Esophagus (tissue), 2 donors: ENCODE measurements at regions not wholly inside any gene's neighbourhood (a gene's known extent, or its start where the extent isn't known, plus 50 kb on each side); places are given as distances from the start of the nearest gene placed in this dataset.

ENCODE experiments used
- H3K27ac ChIP-seq, 2 donors: one replicate each; pipeline ENCODE4 v1.5.1; 2013; ENCODE audit warnings: low read depth in 2 of 2, mild to moderate bottlenecking in 2 of 2, inconsistent platforms in 1 of 2, low read length in 1 of 2, moderate library complexity in 1 of 2
- H3K27me3 ChIP-seq, 2 donors: one replicate each; pipeline ENCODE4 v1.6.1; 2013; ENCODE audit warnings: low read length in 2 of 2, control low read depth in 1 of 2, mild to moderate bottlenecking in 1 of 2; ENCODE audit not compliant: insufficient read depth in 2 of 2, control insufficient read depth in 1 of 2
- H3K36me3 ChIP-seq, 2 donors: one replicate each; pipeline ENCODE4 v1.6.1; 2013; ENCODE audit warnings: low read length in 1 of 2; ENCODE audit not compliant: control insufficient read depth in 2 of 2, insufficient read depth in 2 of 2
- H3K4me1 ChIP-seq, 2 donors: one replicate each; pipeline ENCODE4 v1.6.1; 2013; ENCODE audit warnings: low read length in 1 of 2; ENCODE audit not compliant: control insufficient read depth in 2 of 2, insufficient read depth in 2 of 2
- H3K4me3 ChIP-seq, 2 donors: one replicate each; pipeline ENCODE4 v1.5.1; 2013; ENCODE audit warnings: low read length in 2 of 2, mild to moderate bottlenecking in 2 of 2, low read depth in 1 of 2, moderate library complexity in 1 of 2
- H3K9me3 ChIP-seq, 2 donors: one replicate each; pipeline ENCODE4 v1.6.1; 2013; ENCODE audit warnings: mild to moderate bottlenecking in 2 of 2, low read depth in 1 of 2, low read length in 1 of 2, moderate library complexity in 1 of 2; ENCODE audit not compliant: control insufficient read depth in 2 of 2, insufficient read depth in 1 of 2
- WGBS, 2 donors: extraction: QIAGEN DNeasy Blood & Tissue Kit; methylation state at CpG; one replicate each; pipeline ENCODE4 v1.1.7; 2013; 5-methylcytosine and 5-hydroxymethylcytosine counted together
- donor health status: healthy with polysubstance abuse.
- donor health status: Bipolar disorder and iron deficiency.

DNA sequence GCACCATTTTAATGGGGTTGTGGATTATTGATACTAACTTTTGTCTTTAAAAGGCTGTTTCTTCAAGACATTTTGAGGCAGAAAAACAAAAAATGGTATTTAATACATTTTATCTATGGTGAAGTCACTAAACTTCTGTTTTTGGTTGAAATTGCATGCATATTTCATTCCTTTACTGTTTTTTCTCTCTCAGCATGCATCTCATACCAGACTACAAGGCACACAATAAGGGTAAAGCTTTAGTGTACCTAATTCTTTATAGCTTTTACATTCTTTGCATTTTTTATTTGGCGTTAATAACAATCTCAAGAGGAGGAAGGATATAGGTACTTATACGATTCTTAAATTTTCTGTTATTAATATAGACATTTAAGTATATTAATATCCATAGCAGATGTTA is 151.0 kb upstream of the DKK2 start:
- no peaks in the 10 kb centered on the region for H3K27me3 ChIP-seq
- no peaks in the 10 kb centered on the region for H3K36me3 ChIP-seq
- 80 to 85% methylated on average over 2 of the region's 2 CpGs for WGBS, 2 donors
- no peak overlapping the region for H3K27ac ChIP-seq
- H3K4me1 ChIP-seq: no peaks in the 10 kb centered on the region
- H3K9me3 ChIP-seq: no peaks in the 10 kb centered on the region
- no peak overlapping the region for H3K4me3 ChIP-seq

DNA sequence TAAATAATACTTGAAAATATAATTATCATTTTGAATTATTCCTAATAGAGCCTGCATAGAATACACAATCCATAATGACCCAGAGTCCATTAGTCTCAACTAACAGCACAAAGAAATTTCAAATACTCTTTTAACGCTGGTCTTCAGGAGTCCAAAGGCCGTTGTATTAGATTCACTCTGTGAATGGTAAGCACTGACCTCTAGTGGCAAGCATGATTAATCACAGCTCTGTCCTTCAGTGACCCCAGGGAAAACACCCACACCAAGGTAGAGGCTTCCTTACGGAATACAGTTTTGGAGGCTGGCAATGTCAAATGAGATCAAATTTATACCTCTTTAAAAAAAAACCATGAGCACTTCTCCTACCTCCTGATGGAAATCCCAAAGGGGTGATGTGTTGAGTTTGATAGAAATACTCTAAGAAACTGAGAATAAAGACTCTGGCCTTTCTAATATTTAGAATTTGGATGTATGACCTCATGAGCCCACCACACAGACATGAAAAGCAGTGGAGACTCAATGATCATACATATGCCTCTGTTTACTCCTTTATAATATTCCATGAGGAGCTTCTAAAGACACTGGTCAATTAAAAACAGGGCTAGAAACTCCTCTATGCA is 147.2 kb upstream of the DKK2 start:
- Histone ChIP-seq H3K4me3 (no peak overlapping the region), H3K36me3 (no peaks in the 10 kb centered on the region), H3K27me3 (no peaks in the 10 kb centered on the region), H3K4me1 (no peaks in the 10 kb centered on the region), H3K27ac (no peak overlapping the region), H3K9me3 (no peaks in the 10 kb centered on the region)
- WGBS, 2 donors: 6 to 8% methylated on average over 3 of the region's 3 CpGs

DNA sequence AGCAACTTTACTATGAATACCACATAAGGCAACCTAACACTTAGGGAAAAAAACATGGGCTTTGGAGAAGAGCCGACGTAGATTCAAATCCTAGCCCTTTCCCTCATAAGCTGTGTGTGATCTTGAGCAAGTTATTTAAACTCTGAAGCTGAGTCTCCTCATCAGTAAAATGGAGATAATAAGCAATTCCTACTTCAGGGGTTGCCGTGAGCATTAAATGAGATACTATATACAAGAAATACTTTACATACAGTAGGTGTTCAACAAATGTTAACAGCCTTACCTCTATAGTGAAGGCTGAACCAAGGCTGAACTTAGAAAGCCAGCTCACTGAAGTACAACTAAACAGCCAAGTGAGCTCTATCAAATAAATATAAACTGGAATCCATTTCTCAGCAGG is 146.2 kb upstream of the DKK2 start:
- Histone ChIP-seq H3K36me3 (no peaks in the 10 kb centered on the region), H3K4me1 (no peaks in the 10 kb centered on the region), H3K27ac (no peak overlapping the region), H3K4me3 (no peak overlapping the region), H3K27me3 (no peaks in the 10 kb centered on the region), H3K9me3 (no peaks in the 10 kb centered on the region)
- WGBS, 2 donors: 95 to 96% methylated on average over 3 of the region's 3 CpGs

GRCh38 chr4:107166873-107167450 is 130.8 kb upstream of the DKK2 start:
- Histone ChIP-seq H3K4me1 (no peaks in the 10 kb centered on the region), H3K9me3 (no peaks in the 10 kb centered on the region), H3K27me3 (no peaks in the 10 kb centered on the region), H3K36me3 (no peaks in the 10 kb centered on the region), H3K4me3 (no peak overlapping the region), H3K27ac (no peak overlapping the region)
- 87 to 97% methylated on average over 1 of the region's 1 CpG for WGBS, 2 donors

- Histone ChIP-seq H3K36me3 (no peaks in the 10 kb centered on the region), H3K4me1 (no peaks in the 10 kb centered on the region), H3K9me3 (no peaks in the 10 kb centered on the region), H3K27ac (no peak overlapping the region), H3K27me3 (no peaks in the 10 kb centered on the region), H3K4me3 (no peak overlapping the region)
Observed at GRCh38 chr4:107166181-107166580, 130.1 kb upstream of the DKK2 start.

DNA sequence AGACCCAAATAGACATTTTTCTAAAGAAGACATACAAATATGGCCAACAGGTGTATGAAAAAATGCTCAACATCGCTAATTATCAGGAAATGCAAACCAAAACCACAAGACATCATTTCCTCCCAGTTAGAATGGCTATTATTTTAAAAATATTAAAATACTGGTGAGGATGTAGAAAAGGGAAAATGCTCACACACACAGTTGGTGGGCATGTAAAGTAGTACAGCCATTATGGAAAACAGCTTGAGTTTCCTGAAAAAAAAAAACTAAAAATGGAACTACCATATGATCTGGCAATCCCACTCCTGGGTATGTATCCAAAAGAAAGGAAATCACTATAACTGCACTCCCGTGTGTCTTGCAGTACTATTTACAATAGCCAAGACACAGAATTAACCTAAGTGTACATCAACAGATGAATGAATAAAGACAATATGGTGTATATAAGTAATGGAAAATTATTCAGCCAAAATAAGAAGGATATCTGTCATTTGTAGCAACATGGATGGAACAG is 128.9 kb upstream of the DKK2 start:
- WGBS, 2 donors: 70 to 72% methylated on average over 2 of the region's 2 CpGs
- H3K27ac ChIP-seq: no peak overlapping the region
- H3K9me3 ChIP-seq: no peaks in the 10 kb centered on the region
- H3K4me3 ChIP-seq: no peak overlapping the region
- H3K27me3 ChIP-seq: no peaks in the 10 kb centered on the region
- no peaks in the 10 kb centered on the region for H3K4me1 ChIP-seq
- H3K36me3 ChIP-seq: no peaks in the 10 kb centered on the region

DNA sequence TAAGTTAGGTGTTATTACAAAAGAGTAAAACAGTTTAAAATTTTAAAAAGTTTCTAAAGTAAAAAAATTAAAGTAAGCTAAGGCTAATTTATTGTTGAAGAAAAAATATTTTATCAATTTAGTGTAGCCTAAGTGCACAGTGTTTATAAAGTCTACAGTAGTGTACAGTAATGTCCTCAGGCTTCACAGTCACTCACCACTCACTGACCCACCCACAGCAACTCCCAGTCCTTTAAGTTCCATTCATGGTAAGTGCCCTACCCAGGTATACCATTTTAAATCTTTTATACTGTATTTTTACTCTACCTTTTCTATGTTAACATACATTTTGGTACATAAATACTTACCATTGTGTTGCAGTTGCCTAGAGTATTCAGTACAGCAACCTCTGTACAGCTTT is 120.3 kb upstream of the DKK2 start:
- H3K4me1 ChIP-seq: no peaks in the 10 kb centered on the region
- H3K27me3 ChIP-seq: no peaks in the 10 kb centered on the region
- no peaks in the 10 kb centered on the region for H3K36me3 ChIP-seq
- H3K27ac ChIP-seq: no peak overlapping the region
- no peaks in the 10 kb centered on the region for H3K9me3 ChIP-seq
- H3K4me3 ChIP-seq: no peak overlapping the region

DNA sequence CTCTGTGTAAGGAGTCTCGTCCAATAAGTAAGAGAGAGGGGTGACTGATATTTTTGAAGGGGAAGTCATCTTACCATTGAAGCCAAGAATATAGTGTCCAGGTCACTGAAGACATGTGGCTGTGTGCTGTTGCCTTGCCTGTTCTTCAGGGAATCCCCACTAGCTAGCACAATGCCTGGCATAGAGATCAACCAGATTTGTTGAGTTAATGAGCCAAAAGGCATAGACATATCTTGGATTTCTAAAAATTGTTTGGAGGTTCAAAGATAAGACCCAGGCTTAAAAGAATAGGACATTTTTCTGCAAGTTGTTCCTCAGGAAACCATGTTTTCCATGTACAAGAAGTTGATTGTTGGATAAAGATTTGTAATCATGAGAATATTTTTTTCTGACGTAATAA is 119.3 kb upstream of the DKK2 start:
- Histone ChIP-seq H3K4me3 (no peak overlapping the region), H3K9me3 (no peaks in the 10 kb centered on the region), H3K4me1 (no peaks in the 10 kb centered on the region), H3K36me3 (no peaks in the 10 kb centered on the region), H3K27ac (no peak overlapping the region), H3K27me3 (no peaks in the 10 kb centered on the region)
- 66 to 75% methylated on average over 2 of the region's 2 CpGs for WGBS, 2 donors

DNA sequence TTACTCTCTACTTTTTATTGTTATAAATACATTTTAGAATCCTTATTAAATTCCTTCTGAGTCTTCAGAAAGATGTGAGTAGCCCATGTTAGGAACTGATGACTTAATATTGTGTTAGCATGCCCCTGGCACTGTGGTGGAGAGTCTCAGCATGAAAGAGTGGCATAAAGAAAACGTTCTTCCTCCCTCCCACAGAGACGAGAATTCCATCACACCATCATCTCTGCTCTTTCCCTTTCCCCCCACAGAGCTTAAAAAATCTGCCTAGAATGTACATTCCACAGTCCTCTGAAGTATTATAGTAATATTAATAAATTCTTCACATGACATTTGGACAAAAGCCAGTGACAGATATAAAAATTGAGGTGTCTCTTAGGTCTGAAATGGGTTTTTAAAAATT is 117.8 kb upstream of the DKK2 start:
- Histone ChIP-seq H3K4me3 (no peak overlapping the region), H3K27ac (no peak overlapping the region), H3K27me3 (no peaks in the 10 kb centered on the region), H3K4me1 (no peaks in the 10 kb centered on the region), H3K36me3 (no peaks in the 10 kb centered on the region), H3K9me3 (no peaks in the 10 kb centered on the region)
- WGBS, 2 donors: 25 to 33% methylated on average over 2 of the region's 2 CpGs

DNA sequence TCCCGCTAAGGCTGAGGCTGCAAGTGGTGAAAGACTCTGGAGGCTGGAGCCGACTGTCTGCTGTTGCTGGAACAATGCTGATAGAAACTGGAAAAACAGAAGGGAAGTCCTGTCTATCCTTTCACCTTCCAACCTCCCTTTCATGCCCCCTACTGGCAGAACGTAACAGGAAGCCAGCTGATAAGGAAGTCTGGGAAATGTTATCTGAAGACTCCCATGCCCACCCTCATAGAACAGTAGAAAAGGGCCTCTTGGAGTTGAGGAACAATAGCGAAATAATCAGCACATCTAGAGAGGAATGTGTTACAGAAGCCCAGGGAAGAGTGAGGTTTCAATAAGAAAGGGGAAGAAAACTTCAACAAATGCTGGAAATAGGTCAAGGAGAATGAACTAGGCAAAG is 117.1 kb upstream of the DKK2 start:
- H3K36me3 ChIP-seq: no peaks in the 10 kb centered on the region
- H3K4me3 ChIP-seq: no peak overlapping the region
- H3K4me1 ChIP-seq: no peaks in the 10 kb centered on the region
- no peaks in the 10 kb centered on the region for H3K9me3 ChIP-seq
- H3K27me3 ChIP-seq: no peaks in the 10 kb centered on the region
- 60 to 62% methylated on average over 4 of the region's 4 CpGs for WGBS, 2 donors
- no peak overlapping the region for H3K27ac ChIP-seq
